Stomach (tissue), 4 donors: ENCODE measurements at regions not wholly inside any gene's neighbourhood (a gene's known extent, or its start where the extent isn't known, plus 50 kb on each side); places are given as distances from the start of the nearest gene placed in this dataset.

Experiments
- POLR2A ChIP-seq, 4 donors: fragments of 450-650 bp; IDR thresholded peaks; one replicate each; pipeline ENCODE4 v1.6.1; 2016; ENCODE audit warnings: antibody characterized with exemption in 4 of 4, control low read depth in 2 of 4, mild to moderate bottlenecking in 1 of 4, moderate library complexity in 1 of 4
- POLR2AphosphoS5 ChIP-seq, 3 donors: sonication (generic); formaldehyde crosslinking; IDR thresholded peaks; one replicate each; pipeline ENCODE4 v1.6.1; 2016; ENCODE audit warnings: antibody characterized with exemption in 3 of 3
- TF ChIP-seq, protein P1 (sequence below), 7 experiments: fragments of 450-650 bp in 4 of 7; fragments of 200-600 bp in 3 of 7; sonication (generic) in 3 of 7; IDR thresholded peaks; one replicate each; pipeline ENCODE4 v1.5.1; 2016 to 2019; ENCODE audit warnings: antibody characterized with exemption in 7 of 7, control low read depth in 2 of 7, mild to moderate bottlenecking in 1 of 7

DNA sequence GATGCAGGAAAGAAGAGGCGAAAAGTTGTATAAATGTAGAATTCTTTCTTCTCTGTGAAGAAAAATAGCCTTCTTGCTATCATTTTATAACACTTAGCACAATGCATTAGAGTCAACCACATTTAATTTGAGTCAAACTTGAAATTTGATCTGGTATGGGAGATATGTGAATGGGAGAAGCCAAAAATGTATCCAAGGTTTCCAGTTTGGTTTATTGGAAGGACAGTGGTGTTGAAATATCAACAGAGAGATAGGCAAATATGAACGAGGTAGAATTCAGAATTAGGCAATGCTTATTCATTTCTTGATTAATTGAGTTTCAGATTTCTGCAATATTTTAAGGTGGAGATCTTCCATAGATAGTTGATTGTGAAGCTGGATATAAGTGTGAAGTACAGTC lies 991.9 kb upstream of the CHAC2 start:
- no peak for TF ChIP-seq POLR2AphosphoS5 (IDR thresholded peaks at IDR 0.05)
- TF ChIP-seq, protein P1, sequence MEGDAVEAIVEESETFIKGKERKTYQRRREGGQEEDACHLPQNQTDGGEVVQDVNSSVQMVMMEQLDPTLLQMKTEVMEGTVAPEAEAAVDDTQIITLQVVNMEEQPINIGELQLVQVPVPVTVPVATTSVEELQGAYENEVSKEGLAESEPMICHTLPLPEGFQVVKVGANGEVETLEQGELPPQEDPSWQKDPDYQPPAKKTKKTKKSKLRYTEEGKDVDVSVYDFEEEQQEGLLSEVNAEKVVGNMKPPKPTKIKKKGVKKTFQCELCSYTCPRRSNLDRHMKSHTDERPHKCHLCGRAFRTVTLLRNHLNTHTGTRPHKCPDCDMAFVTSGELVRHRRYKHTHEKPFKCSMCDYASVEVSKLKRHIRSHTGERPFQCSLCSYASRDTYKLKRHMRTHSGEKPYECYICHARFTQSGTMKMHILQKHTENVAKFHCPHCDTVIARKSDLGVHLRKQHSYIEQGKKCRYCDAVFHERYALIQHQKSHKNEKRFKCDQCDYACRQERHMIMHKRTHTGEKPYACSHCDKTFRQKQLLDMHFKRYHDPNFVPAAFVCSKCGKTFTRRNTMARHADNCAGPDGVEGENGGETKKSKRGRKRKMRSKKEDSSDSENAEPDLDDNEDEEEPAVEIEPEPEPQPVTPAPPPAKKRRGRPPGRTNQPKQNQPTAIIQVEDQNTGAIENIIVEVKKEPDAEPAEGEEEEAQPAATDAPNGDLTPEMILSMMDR (IDR thresholded peaks at IDR 0.05) = no peak
- no peak for TF ChIP-seq POLR2A (IDR thresholded peaks at IDR 0.05)
